ENCODE measurements at regions not wholly inside any gene's neighbourhood (a gene's known extent, or its start where the extent isn't known, plus 50 kb on each side); places are given as distances from the start of the nearest gene placed in this dataset.

DNA sequence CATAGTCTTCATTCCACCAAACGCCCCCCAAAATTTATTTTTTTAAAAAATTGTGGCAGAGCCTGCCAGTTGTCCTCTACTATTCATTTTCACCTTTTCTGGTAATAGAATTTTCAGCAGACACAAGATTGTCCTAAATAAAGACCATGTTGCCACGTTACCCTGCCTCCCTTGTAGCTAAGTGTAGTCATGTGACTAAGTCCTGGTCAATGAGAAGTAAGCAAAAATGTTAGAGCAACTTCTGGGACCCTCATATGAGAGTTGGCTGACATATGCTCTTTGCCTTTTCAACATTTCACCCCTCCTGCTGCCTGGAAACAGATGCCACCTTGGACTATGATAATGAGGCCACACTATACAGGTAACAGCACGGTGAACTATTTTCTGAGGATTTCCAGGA, 203.1 kb downstream of the PIK3R1 start:
- no peak overlapping the region for H3K27ac ChIP-seq (ENCODE audit: low read length)
- no peaks in the 10 kb centered on the region for H3K27me3 ChIP-seq (ENCODE audit: control insufficient read depth, insufficient read depth, low read length)
- POLR2A ChIA-PET: no interaction called here
- H3K9me3 ChIP-seq (ENCODE audit: control insufficient read depth, insufficient read depth, low read depth, low read length): no peaks in the 10 kb centered on the region
- intact Hi-C loops (cut with micrococcal nuclease; ENCODE audit: unreplicated experiment): no loop called here
- CTCF ChIA-PET: no interaction called here
- no peak for DNase-seq (ENCODE audit: low read depth, low spot score)
- H3K4me1 ChIP-seq (ENCODE audit: control insufficient read depth, insufficient read depth, low read length): peaks cover 3% of the 10 kb centered on the region; the same call in 1 of the 2 replicates
- in situ Hi-C loops (cut with HindIII; ENCODE audit: low pct_unique_long_range_greater_than_20kb, low sequenced_read_pairs): no loop called here
- TF ChIP-seq, protein P1, sequence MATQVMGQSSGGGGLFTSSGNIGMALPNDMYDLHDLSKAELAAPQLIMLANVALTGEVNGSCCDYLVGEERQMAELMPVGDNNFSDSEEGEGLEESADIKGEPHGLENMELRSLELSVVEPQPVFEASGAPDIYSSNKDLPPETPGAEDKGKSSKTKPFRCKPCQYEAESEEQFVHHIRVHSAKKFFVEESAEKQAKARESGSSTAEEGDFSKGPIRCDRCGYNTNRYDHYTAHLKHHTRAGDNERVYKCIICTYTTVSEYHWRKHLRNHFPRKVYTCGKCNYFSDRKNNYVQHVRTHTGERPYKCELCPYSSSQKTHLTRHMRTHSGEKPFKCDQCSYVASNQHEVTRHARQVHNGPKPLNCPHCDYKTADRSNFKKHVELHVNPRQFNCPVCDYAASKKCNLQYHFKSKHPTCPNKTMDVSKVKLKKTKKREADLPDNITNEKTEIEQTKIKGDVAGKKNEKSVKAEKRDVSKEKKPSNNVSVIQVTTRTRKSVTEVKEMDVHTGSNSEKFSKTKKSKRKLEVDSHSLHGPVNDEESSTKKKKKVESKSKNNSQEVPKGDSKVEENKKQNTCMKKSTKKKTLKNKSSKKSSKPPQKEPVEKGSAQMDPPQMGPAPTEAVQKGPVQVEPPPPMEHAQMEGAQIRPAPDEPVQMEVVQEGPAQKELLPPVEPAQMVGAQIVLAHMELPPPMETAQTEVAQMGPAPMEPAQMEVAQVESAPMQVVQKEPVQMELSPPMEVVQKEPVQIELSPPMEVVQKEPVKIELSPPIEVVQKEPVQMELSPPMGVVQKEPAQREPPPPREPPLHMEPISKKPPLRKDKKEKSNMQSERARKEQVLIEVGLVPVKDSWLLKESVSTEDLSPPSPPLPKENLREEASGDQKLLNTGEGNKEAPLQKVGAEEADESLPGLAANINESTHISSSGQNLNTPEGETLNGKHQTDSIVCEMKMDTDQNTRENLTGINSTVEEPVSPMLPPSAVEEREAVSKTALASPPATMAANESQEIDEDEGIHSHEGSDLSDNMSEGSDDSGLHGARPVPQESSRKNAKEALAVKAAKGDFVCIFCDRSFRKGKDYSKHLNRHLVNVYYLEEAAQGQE (IDR thresholded peaks at IDR 0.05; ENCODE audit: insufficient read depth in 1 of 2, low read depth in 2 of 2, low read length in 1 of 2): no peak
- TF ChIP-seq, protein P2, sequence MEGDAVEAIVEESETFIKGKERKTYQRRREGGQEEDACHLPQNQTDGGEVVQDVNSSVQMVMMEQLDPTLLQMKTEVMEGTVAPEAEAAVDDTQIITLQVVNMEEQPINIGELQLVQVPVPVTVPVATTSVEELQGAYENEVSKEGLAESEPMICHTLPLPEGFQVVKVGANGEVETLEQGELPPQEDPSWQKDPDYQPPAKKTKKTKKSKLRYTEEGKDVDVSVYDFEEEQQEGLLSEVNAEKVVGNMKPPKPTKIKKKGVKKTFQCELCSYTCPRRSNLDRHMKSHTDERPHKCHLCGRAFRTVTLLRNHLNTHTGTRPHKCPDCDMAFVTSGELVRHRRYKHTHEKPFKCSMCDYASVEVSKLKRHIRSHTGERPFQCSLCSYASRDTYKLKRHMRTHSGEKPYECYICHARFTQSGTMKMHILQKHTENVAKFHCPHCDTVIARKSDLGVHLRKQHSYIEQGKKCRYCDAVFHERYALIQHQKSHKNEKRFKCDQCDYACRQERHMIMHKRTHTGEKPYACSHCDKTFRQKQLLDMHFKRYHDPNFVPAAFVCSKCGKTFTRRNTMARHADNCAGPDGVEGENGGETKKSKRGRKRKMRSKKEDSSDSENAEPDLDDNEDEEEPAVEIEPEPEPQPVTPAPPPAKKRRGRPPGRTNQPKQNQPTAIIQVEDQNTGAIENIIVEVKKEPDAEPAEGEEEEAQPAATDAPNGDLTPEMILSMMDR (IDR thresholded peaks at IDR 0.05): no peak
- no peak for TF ChIP-seq TCF7L2 (IDR thresholded peaks at IDR 0.05; ENCODE audit: low read depth, low read length)
- TF ChIP-seq SIN3A (IDR thresholded peaks at IDR 0.05; ENCODE audit: borderline replicate concordance, insufficient read depth, low read depth, low read length): no peak
- no peak for TF ChIP-seq POLR2AphosphoS5 (IDR thresholded peaks at IDR 0.05; ENCODE audit: low read depth, low read length)
- no peak overlapping the region for H3K4me3 ChIP-seq (ENCODE audit: low read depth in 2 of 2, low read length in 2 of 2)
- ATAC-seq: no peak
- no TSS peak for BruUV-seq (replicated peaks)
- H3K36me3 ChIP-seq (ENCODE audit: control insufficient read depth, insufficient read depth, low read length): no peaks in the 10 kb centered on the region

DNA sequence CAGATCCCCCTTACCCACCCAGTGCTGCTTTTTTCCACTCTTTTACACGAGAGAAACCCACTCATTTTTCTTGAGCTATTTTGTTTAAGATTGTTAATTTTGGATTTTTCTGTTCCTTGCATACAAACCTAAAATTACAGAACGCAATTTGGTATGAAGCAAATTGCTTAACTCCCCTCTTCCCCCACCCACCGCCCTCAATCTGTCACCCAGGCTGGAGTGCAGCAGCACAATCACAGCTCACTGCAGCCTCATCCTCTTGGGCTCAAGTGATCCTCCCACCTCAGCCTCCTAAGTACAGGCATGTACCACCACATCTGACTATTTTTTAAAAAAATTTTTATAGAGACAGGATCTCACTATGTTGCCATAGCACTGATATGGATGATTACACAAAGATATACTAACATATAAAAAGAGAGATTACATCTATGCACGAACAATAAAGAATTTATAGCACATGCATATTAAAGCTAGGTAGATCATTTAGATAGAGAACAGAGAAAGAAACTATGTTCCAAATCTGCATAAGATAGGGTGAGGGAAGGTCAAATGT, 203.6 kb downstream of the PIK3R1 start:
- BruUV-seq (replicated peaks): no TSS peak
- H3K36me3 ChIP-seq (ENCODE audit: control insufficient read depth, insufficient read depth, low read length): no peaks in the 10 kb centered on the region
- H3K4me1 ChIP-seq (ENCODE audit: control insufficient read depth, insufficient read depth, low read length): peaks cover 3% of the 10 kb centered on the region; the same call in 1 of the 2 replicates
- H3K27ac ChIP-seq (ENCODE audit: low read length): no peak overlapping the region
- ATAC-seq: peak; percentile 45; the same call in 1 of the 2 replicates
- ChIA-PET CTCF (no interaction called here), POLR2A (no interaction called here)
- H3K9me3 ChIP-seq (ENCODE audit: control insufficient read depth, insufficient read depth, low read depth, low read length): no peaks in the 10 kb centered on the region
- H3K27me3 ChIP-seq (ENCODE audit: control insufficient read depth, insufficient read depth, low read length): no peaks in the 10 kb centered on the region
- DNase-seq (ENCODE audit: low read depth, low spot score): no peak
- in situ Hi-C loops (cut with HindIII; ENCODE audit: low pct_unique_long_range_greater_than_20kb, low sequenced_read_pairs): no loop called here
- intact Hi-C loops (cut with micrococcal nuclease; ENCODE audit: unreplicated experiment): no loop called here
- H3K4me3 ChIP-seq (ENCODE audit: low read depth in 2 of 2, low read length in 2 of 2): no peak overlapping the region
- TF ChIP-seq TCF7L2 (IDR thresholded peaks at IDR 0.05; ENCODE audit: low read depth, low read length): no peak
- no peak for TF ChIP-seq POLR2AphosphoS5 (IDR thresholded peaks at IDR 0.05; ENCODE audit: low read depth, low read length)
- TF ChIP-seq SIN3A (IDR thresholded peaks at IDR 0.05; ENCODE audit: borderline replicate concordance, insufficient read depth, low read depth, low read length): no peak
- TF ChIP-seq, protein P2 (IDR thresholded peaks at IDR 0.05): no peak
- TF ChIP-seq, protein P1 (IDR thresholded peaks at IDR 0.05; ENCODE audit: insufficient read depth in 1 of 2, low read depth in 2 of 2, low read length in 1 of 2): no peak
